Endodermal cell (in vitro differentiated cells): ENCODE measurements at regions not wholly inside any gene's neighbourhood (a gene's known extent, or its start where the extent isn't known, plus 50 kb on each side); places are given as distances from the start of the nearest gene placed in this dataset.

Experiments
- DNase-seq: peaks from one replicate; pipeline ENCODE4 v3.0.0-alpha.2; 2017
- H3K27ac ChIP-seq: 2 replicates; pipeline ENCODE4 v1.5.1; 2013; ENCODE audit warnings: mild to moderate bottlenecking, low read depth, low read length, moderate library complexity
- H3K27me3 ChIP-seq: 2 replicates; pipeline ENCODE4 v1.6.1; 2013; ENCODE audit warnings: mild to moderate bottlenecking, low read length, moderate library complexity; ENCODE audit not compliant: insufficient read depth, control insufficient read depth, poor library complexity, severe bottlenecking
- H3K36me3 ChIP-seq: 2 replicates; pipeline ENCODE4 v1.7.0; 2013; ENCODE audit warnings: mild to moderate bottlenecking, low read length, moderate library complexity; ENCODE audit not compliant: control insufficient read depth, insufficient read depth
- H3K4me1 ChIP-seq: one replicate; pipeline ENCODE4 v1.7.0; 2013; ENCODE audit warnings: low read length; ENCODE audit not compliant: control insufficient read depth, insufficient read depth
- H3K4me3 ChIP-seq: 2 replicates; pipeline ENCODE4 v1.5.1; 2013; ENCODE audit warnings: mild to moderate bottlenecking, low read length, moderate library complexity
- H3K9ac ChIP-seq: 2 replicates; pipeline ENCODE4 v1.6.1; 2013; ENCODE audit warnings: mild to moderate bottlenecking, low read length, moderate library complexity; ENCODE audit not compliant: poor library complexity, severe bottlenecking; ENCODE audit errors: extremely low read depth
- H3K9me3 ChIP-seq: 2 replicates; pipeline ENCODE4 v1.6.1; 2013; ENCODE audit warnings: mild to moderate bottlenecking, low read length, moderate library complexity; ENCODE audit not compliant: control insufficient read depth
- H3K27ac Mint-ChIP-seq: 2 replicates; pipeline ENCODE4 v1.8.0; 2020; ENCODE audit warnings: mixed read lengths
- H3K27me3 Mint-ChIP-seq: 2 replicates; pipeline ENCODE4 v1.8.0; 2021; ENCODE audit warnings: mild to moderate bottlenecking, mixed read lengths; ENCODE audit not compliant: insufficient read depth
- H3K36me3 Mint-ChIP-seq: 2 replicates; pipeline ENCODE4 v1.8.0; 2020; ENCODE audit warnings: low read depth, mixed read lengths
- H3K4me1 Mint-ChIP-seq: 2 replicates; pipeline ENCODE4 v1.8.0; 2020; ENCODE audit warnings: mixed read lengths
- H3K4me3 Mint-ChIP-seq: 2 replicates; pipeline ENCODE4 v1.8.0; 2020; ENCODE audit warnings: mild to moderate bottlenecking, moderate library complexity, mixed read lengths
- H3K9me3 Mint-ChIP-seq: 2 replicates; pipeline ENCODE4 v1.8.0; 2020; ENCODE audit warnings: mild to moderate bottlenecking, mixed read lengths
- CTCF ChIP-seq: fragments of 200-600 bp; sonication (generic); conservative IDR thresholded peaks from 2 replicates; pipeline ENCODE4 v1.5.0; 2021; ENCODE audit warnings: antibody characterized with exemption, mild to moderate bottlenecking
- WGBS, 2 experiments: methylation state at CpG; one replicate each; pipeline versions ENCODE4 v1.1.5 to v1.1.7; 2013; ENCODE audit warnings: missing lambda C conversion rate in 2 of 2, mixed read lengths in 1 of 2; ENCODE audit not compliant: insufficient coverage in 1 of 2, insufficient read length in 1 of 2; 5-methylcytosine and 5-hydroxymethylcytosine counted together

- no peak overlapping the region for H3K4me3 Mint-ChIP-seq
- no peak overlapping the region for H3K27ac Mint-ChIP-seq
- no peak overlapping the region for H3K9ac ChIP-seq
- no peak overlapping the region for H3K4me3 ChIP-seq
- H3K27ac ChIP-seq: no peak overlapping the region
- peaks cover 72% of the 10 kb centered on the region for H3K9me3 Mint-ChIP-seq
- no peaks in the 10 kb centered on the region for H3K36me3 ChIP-seq
- WGBS, 2 experiments: 100% methylated on average over 1 of the region's 1 CpG
- H3K4me1 ChIP-seq: no peaks in the 10 kb centered on the region
- no peaks in the 10 kb centered on the region for H3K4me1 Mint-ChIP-seq
- no peaks in the 10 kb centered on the region for H3K27me3 ChIP-seq
- no peak for DNase-seq
- TF ChIP-seq CTCF: no peak
- H3K9me3 ChIP-seq: peaks cover 27% of the 10 kb centered on the region
- peaks cover 2% of the 10 kb centered on the region for H3K27me3 Mint-ChIP-seq
- H3K36me3 Mint-ChIP-seq: no peaks in the 10 kb centered on the region
Observed at GRCh38 chr1:4375812-4376211, 278.6 kb upstream of the AJAP1 start.

GRCh38 chr1:4379451-4380175 lies 274.8 kb upstream of the AJAP1 start:
- no peak overlapping the region for H3K27ac ChIP-seq
- WGBS, 2 experiments: 84 to 90% methylated on average over 5 to 6 of the region's 6 CpGs
- H3K9me3 Mint-ChIP-seq: peaks cover 86% of the 10 kb centered on the region

GRCh38 chr1:4380564-4381168 lies 273.7 kb upstream of the AJAP1 start:
- H3K9ac ChIP-seq: no peak overlapping the region
- 91% methylated on average over 3 of the region's 3 CpGs; no CpG with 5 or more reads in 1 of the 2 experiments for WGBS, 2 experiments
- Mint-ChIP-seq H3K27ac (no peak overlapping the region), H3K4me3 (no peak overlapping the region), H3K27me3 (peaks cover 3% of the 10 kb centered on the region), H3K4me1 (no peaks in the 10 kb centered on the region), H3K36me3 (no peaks in the 10 kb centered on the region), H3K9me3 (peaks cover 88% of the 10 kb centered on the region)
- peaks cover 43% of the 10 kb centered on the region for H3K9me3 ChIP-seq
- H3K27ac ChIP-seq: no peak overlapping the region
- DNase-seq: no peak
- no peak for TF ChIP-seq CTCF
- H3K27me3 ChIP-seq: no peaks in the 10 kb centered on the region
- no peaks in the 10 kb centered on the region for H3K4me1 ChIP-seq
- H3K36me3 ChIP-seq: no peaks in the 10 kb centered on the region
- no peak overlapping the region for H3K4me3 ChIP-seq

More at GRCh38 chr1:4379451-4380175, 274.8 kb upstream of the AJAP1 start:
- no peak overlapping the region for H3K4me3 Mint-ChIP-seq
- no peak for TF ChIP-seq CTCF
- H3K4me3 ChIP-seq: no peak overlapping the region
- no peaks in the 10 kb centered on the region for H3K36me3 Mint-ChIP-seq
- H3K36me3 ChIP-seq: no peaks in the 10 kb centered on the region
- peaks cover 43% of the 10 kb centered on the region for H3K9me3 ChIP-seq
- H3K4me1 Mint-ChIP-seq: no peaks in the 10 kb centered on the region
- peaks cover 2% of the 10 kb centered on the region for H3K27me3 Mint-ChIP-seq
- no peak overlapping the region for H3K27ac Mint-ChIP-seq
- no peak overlapping the region for H3K9ac ChIP-seq
- H3K4me1 ChIP-seq: no peaks in the 10 kb centered on the region
- DNase-seq: no peak
- H3K27me3 ChIP-seq: no peaks in the 10 kb centered on the region
